GM23338 (cell line): ENCODE measurements at regions not wholly inside any gene's neighbourhood (a gene's known extent, or its start where the extent isn't known, plus 50 kb on each side); places are given as distances from the start of the nearest gene placed in this dataset.

Source experiments
- ATAC-seq: fragments of 200-7000 bp; cut with Tn5 transposase; 3 replicates; pipeline ENCODE4 v1.9.1; 2020
- DNase-seq: peaks from one replicate; pipeline ENCODE4 v3.0.0-alpha.2; 2015; ENCODE audit warnings: low spot score
- H2AFZ ChIP-seq: fragments of 200-600 bp; sonication (generic); 2 replicates; pipeline ENCODE4 v1.8.0; 2016; ENCODE audit warnings: antibody characterized with exemption, mild to moderate bottlenecking, moderate library complexity
- H3F3A ChIP-seq: fragments of 200-600 bp; sonication (generic); replicated peaks from 2 replicates; pipeline ENCODE4 v1.8.0; 2017; ENCODE audit warnings: antibody characterized with exemption, mixed run types, low read depth
- H3K27ac ChIP-seq: fragments of 200-600 bp; sonication (generic); 2 replicates; pipeline ENCODE4 v1.6.1; 2016; ENCODE audit warnings: low read depth
- H3K27me3 ChIP-seq: fragments of 200-600 bp; sonication (generic); 2 replicates; pipeline ENCODE4 v1.8.0; 2016; ENCODE audit warnings: mild to moderate bottlenecking, mixed run types, moderate library complexity; ENCODE audit not compliant: insufficient read depth
- H3K36me3 ChIP-seq: fragments of 200-600 bp; sonication (generic); 2 replicates; pipeline ENCODE4 v1.8.0; 2016; ENCODE audit warnings: mild to moderate bottlenecking; ENCODE audit not compliant: insufficient read depth
- H3K4me1 ChIP-seq: fragments of 200-600 bp; sonication (generic); 2 replicates; pipeline ENCODE4 v1.8.0; 2016; ENCODE audit warnings: mild to moderate bottlenecking, moderate library complexity; ENCODE audit not compliant: insufficient read depth
- H3K4me2 ChIP-seq: fragments of 200-600 bp; sonication (generic); 2 replicates; pipeline ENCODE4 v1.7.1; 2017; ENCODE audit warnings: mixed run types
- H3K4me3 ChIP-seq: fragments of 200-600 bp; sonication (generic); 2 replicates; pipeline ENCODE4 v1.6.1; 2016; ENCODE audit warnings: mixed run types
- H3K79me2 ChIP-seq: fragments of 200-600 bp; sonication (generic); replicated peaks from 2 replicates; pipeline ENCODE4 v1.8.0; 2017; ENCODE audit warnings: mild to moderate bottlenecking; ENCODE audit not compliant: insufficient read depth
- H3K9me2 ChIP-seq: fragments of 200-600 bp; sonication (generic); 2 replicates; pipeline ENCODE4 v1.8.0; 2017; ENCODE audit not compliant: insufficient read depth
- H4K20me1 ChIP-seq: fragments of 200-600 bp; sonication (generic); replicated peaks from 2 replicates; pipeline ENCODE4 v1.8.0; 2017; ENCODE audit warnings: mild to moderate bottlenecking; ENCODE audit not compliant: insufficient read depth
- H3K27ac Mint-ChIP-seq: 2 replicates; pipeline ENCODE4 v1.8.0; 2020; ENCODE audit warnings: inconsistent platforms, mild to moderate bottlenecking, moderate library complexity, mixed read lengths
- H3K27me3 Mint-ChIP-seq: 3 replicates; pipeline ENCODE4 v1.8.0; 2022; ENCODE audit warnings: low read depth, mild to moderate bottlenecking, moderate library complexity, mixed read lengths, inconsistent platforms; ENCODE audit not compliant: insufficient read depth, poor library complexity
- H3K36me3 Mint-ChIP-seq: 3 replicates; pipeline ENCODE4 v1.8.0; 2021; ENCODE audit warnings: low read depth, mild to moderate bottlenecking, inconsistent platforms, moderate library complexity, mixed read lengths
- H3K4me1 Mint-ChIP-seq: 3 replicates; pipeline ENCODE4 v1.8.0; 2020; ENCODE audit warnings: mild to moderate bottlenecking, inconsistent platforms, mixed read lengths
- H3K4me3 Mint-ChIP-seq: 3 replicates; pipeline ENCODE4 v1.8.0; 2021; ENCODE audit warnings: moderate library complexity, mild to moderate bottlenecking, inconsistent platforms, mixed read lengths
- H3K9me3 Mint-ChIP-seq: 3 replicates; pipeline ENCODE4 v1.8.0; 2020; ENCODE audit warnings: moderate library complexity, mild to moderate bottlenecking, inconsistent platforms, mixed read lengths
- CREB1 ChIP-seq: fragments of 250-450 bp; sonication (Bioruptor Pico); IDR thresholded peaks from 2 replicates; pipeline ENCODE4 v1.5.0; 2020; ENCODE audit warnings: low read depth, mild to moderate bottlenecking, moderate library complexity
- EZH2 ChIP-seq: fragments of 200-600 bp; sonication (generic); IDR thresholded peaks from one replicate; pipeline ENCODE4 v1.8.0; 2017; ENCODE audit warnings: antibody characterized with exemption, mild to moderate bottlenecking, low read depth; ENCODE audit not compliant: unreplicated experiment
- NANOG ChIP-seq: IDR thresholded peaks from 2 replicates; pipeline ENCODE4 v1.6.1; 2016; ENCODE audit warnings: antibody characterized with exemption, borderline replicate concordance
- ZNF114 ChIP-seq: fragments of 250-450 bp; sonication (Bioruptor Pico); IDR thresholded peaks from 2 replicates; pipeline ENCODE4 v1.5.0; 2020; ENCODE audit warnings: mild to moderate bottlenecking, moderate library complexity
- ZNF462 ChIP-seq: fragments of 250-450 bp; sonication (Bioruptor Pico); IDR thresholded peaks from 2 replicates; pipeline ENCODE4 v1.5.0; 2020; ENCODE audit warnings: mild to moderate bottlenecking, moderate library complexity

- TF ChIP-seq ZNF462 (CRISPR knock-in tag) (no peak), CREB1 (no peak), ZNF114 (no peak), EZH2 (no peak)
Measured at GRCh38 chr11:95593111-95593510, 196.5 kb downstream of the FAM76B start (continued).

- no peaks in the 10 kb centered on the region; the same call in 2 of the 3 replicates for H3K9me3 Mint-ChIP-seq
- Histone ChIP-seq H3K4me2 (no peak overlapping the region), H3K9me2 (no peaks in the 10 kb centered on the region; the same call in 1 of the 2 replicates), H3K27ac (no peak overlapping the region), H3K36me3 (no peaks in the 10 kb centered on the region), H3K4me1 (0 out of 2 replicates have a peak, but pooled peaks cover 5% of the 10 kb centered on the region), H3F3A (no peaks in the 10 kb centered on the region), H4K20me1 (no peaks in the 10 kb centered on the region), H3K27me3 (no peaks in the 10 kb centered on the region), H3K4me3 (no peak overlapping the region), H3K79me2 (no peaks in the 10 kb centered on the region), H2AFZ (no peak overlapping the region; the same call in 1 of the 2 replicates)
- peak; percentile 3; the same call in 1 of the 2 replicates for TF ChIP-seq ZNF462 (CRISPR knock-in tag)
- TF ChIP-seq NANOG, result no peak
- no peak overlapping the region for H3K27ac Mint-ChIP-seq
- DNase-seq (peak; percentile 54), ATAC-seq (peak; percentile 99)
- peaks cover 7% of the 10 kb centered on the region for H3K4me1 Mint-ChIP-seq
- no peaks in the 10 kb centered on the region for H3K36me3 Mint-ChIP-seq
- peaks cover 4% of the 10 kb centered on the region for H3K27me3 Mint-ChIP-seq
- no peak overlapping the region for H3K4me3 Mint-ChIP-seq
Measured at GRCh38 chr11:95592471-95592870, 197.1 kb downstream of the FAM76B start.
